Upper lobe of left lung (tissue), 4 donors: ENCODE measurements at regions not wholly inside any gene's neighbourhood (a gene's known extent, or its start where the extent isn't known, plus 50 kb on each side); places are given as distances from the start of the nearest gene placed in this dataset.

ENCODE experiments used
- EP300 ChIP-seq, 4 donors: sonication (generic); formaldehyde crosslinking; IDR thresholded peaks; one replicate each; pipeline ENCODE4 v1.5.1; 2017; ENCODE audit warnings: antibody characterized with exemption in 4 of 4, control low read depth in 2 of 4
- POLR2A ChIP-seq, 4 donors: fragments of 450-650 bp; IDR thresholded peaks; one replicate each; pipeline ENCODE4 v1.5.1; 2016 to 2017; ENCODE audit warnings: antibody characterized with exemption in 4 of 4, mild to moderate bottlenecking in 2 of 4
- POLR2AphosphoS5 ChIP-seq, 2 donors: sonication (generic); formaldehyde crosslinking; IDR thresholded peaks; one replicate each; pipeline ENCODE4 v1.5.1; 2017; ENCODE audit warnings: antibody characterized with exemption in 2 of 2
- TF ChIP-seq, protein P1 (sequence below), 6 experiments: fragments of 450-650 bp in 4 of 6; fragments of 200-600 bp in 2 of 6; sonication (generic) in 2 of 6; IDR thresholded peaks; one replicate each; pipeline ENCODE4 v1.5.1; 2016 to 2019; ENCODE audit warnings: antibody characterized with exemption in 6 of 6

DNA sequence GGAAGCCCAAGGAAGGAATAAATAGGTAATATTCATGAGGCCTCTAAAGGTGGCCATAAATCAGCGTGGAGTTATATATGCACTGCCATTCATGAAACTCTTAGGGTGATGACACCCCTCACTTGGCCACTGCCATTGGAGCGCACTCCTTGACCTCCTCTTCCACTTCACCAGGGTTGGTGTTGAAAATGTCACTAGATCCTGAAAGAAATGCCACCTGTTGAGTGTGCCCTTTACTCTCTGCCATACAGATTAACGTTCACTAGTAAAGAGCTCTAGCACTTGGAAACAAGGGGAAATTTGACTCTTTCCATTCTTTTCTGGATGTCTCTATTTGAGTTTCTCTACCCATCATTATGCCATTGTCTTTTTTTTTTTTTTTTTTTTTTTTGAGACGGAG is 83.5 kb upstream of the GREM2 start:
- TF ChIP-seq, protein P1, sequence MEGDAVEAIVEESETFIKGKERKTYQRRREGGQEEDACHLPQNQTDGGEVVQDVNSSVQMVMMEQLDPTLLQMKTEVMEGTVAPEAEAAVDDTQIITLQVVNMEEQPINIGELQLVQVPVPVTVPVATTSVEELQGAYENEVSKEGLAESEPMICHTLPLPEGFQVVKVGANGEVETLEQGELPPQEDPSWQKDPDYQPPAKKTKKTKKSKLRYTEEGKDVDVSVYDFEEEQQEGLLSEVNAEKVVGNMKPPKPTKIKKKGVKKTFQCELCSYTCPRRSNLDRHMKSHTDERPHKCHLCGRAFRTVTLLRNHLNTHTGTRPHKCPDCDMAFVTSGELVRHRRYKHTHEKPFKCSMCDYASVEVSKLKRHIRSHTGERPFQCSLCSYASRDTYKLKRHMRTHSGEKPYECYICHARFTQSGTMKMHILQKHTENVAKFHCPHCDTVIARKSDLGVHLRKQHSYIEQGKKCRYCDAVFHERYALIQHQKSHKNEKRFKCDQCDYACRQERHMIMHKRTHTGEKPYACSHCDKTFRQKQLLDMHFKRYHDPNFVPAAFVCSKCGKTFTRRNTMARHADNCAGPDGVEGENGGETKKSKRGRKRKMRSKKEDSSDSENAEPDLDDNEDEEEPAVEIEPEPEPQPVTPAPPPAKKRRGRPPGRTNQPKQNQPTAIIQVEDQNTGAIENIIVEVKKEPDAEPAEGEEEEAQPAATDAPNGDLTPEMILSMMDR (IDR thresholded peaks at IDR 0.05) = no peak
- no peak for TF ChIP-seq POLR2A (IDR thresholded peaks at IDR 0.05)
- TF ChIP-seq EP300 (IDR thresholded peaks at IDR 0.05) = no peak
- no peak for TF ChIP-seq POLR2AphosphoS5 (IDR thresholded peaks at IDR 0.05)
